ENCODE measurements at regions not wholly inside any gene's neighbourhood (a gene's known extent, or its start where the extent isn't known, plus 50 kb on each side); places are given as distances from the start of the nearest gene placed in this dataset.

DNA sequence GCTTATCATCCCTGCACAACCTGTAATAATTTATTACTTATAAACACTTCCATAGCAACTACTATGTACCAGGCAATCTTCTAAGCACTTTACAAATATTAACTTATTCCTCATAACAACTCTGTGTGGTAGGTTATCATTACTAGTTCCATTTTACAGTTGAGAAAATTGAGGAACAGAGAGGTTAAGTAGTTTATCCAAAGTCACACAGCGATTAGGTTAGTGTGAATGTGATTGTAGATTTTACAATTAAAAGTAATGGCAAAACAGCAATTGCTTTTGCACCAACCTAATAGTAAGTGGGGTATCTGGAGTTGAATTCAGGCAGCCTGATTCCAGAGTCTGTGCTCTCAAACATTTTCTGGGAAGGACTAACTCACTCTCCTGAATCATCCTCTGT lies 348.9 kb downstream of the NKX6-1 start:
- TF ChIP-seq POLR2AphosphoS5 (IDR thresholded peaks at IDR 0.05; ENCODE audit: low read depth, low read length) (no peak), TCF7L2 (IDR thresholded peaks at IDR 0.05; ENCODE audit: low read depth, low read length) (no peak), SIN3A (IDR thresholded peaks at IDR 0.05; ENCODE audit: borderline replicate concordance, insufficient read depth, low read depth, low read length) (no peak)
- TF ChIP-seq, protein P1, sequence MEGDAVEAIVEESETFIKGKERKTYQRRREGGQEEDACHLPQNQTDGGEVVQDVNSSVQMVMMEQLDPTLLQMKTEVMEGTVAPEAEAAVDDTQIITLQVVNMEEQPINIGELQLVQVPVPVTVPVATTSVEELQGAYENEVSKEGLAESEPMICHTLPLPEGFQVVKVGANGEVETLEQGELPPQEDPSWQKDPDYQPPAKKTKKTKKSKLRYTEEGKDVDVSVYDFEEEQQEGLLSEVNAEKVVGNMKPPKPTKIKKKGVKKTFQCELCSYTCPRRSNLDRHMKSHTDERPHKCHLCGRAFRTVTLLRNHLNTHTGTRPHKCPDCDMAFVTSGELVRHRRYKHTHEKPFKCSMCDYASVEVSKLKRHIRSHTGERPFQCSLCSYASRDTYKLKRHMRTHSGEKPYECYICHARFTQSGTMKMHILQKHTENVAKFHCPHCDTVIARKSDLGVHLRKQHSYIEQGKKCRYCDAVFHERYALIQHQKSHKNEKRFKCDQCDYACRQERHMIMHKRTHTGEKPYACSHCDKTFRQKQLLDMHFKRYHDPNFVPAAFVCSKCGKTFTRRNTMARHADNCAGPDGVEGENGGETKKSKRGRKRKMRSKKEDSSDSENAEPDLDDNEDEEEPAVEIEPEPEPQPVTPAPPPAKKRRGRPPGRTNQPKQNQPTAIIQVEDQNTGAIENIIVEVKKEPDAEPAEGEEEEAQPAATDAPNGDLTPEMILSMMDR (IDR thresholded peaks at IDR 0.05) = no peak
- TF ChIP-seq, protein P2, sequence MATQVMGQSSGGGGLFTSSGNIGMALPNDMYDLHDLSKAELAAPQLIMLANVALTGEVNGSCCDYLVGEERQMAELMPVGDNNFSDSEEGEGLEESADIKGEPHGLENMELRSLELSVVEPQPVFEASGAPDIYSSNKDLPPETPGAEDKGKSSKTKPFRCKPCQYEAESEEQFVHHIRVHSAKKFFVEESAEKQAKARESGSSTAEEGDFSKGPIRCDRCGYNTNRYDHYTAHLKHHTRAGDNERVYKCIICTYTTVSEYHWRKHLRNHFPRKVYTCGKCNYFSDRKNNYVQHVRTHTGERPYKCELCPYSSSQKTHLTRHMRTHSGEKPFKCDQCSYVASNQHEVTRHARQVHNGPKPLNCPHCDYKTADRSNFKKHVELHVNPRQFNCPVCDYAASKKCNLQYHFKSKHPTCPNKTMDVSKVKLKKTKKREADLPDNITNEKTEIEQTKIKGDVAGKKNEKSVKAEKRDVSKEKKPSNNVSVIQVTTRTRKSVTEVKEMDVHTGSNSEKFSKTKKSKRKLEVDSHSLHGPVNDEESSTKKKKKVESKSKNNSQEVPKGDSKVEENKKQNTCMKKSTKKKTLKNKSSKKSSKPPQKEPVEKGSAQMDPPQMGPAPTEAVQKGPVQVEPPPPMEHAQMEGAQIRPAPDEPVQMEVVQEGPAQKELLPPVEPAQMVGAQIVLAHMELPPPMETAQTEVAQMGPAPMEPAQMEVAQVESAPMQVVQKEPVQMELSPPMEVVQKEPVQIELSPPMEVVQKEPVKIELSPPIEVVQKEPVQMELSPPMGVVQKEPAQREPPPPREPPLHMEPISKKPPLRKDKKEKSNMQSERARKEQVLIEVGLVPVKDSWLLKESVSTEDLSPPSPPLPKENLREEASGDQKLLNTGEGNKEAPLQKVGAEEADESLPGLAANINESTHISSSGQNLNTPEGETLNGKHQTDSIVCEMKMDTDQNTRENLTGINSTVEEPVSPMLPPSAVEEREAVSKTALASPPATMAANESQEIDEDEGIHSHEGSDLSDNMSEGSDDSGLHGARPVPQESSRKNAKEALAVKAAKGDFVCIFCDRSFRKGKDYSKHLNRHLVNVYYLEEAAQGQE (IDR thresholded peaks at IDR 0.05; ENCODE audit: insufficient read depth in 1 of 2, low read depth in 2 of 2, low read length in 1 of 2) = no peak
